H9 (cell line): ENCODE measurements at regions not wholly inside any gene's neighbourhood (a gene's known extent, or its start where the extent isn't known, plus 50 kb on each side); places are given as distances from the start of the nearest gene placed in this dataset.

Experiments
- DNase-seq: peaks from one replicate; pipeline ENCODE4 v3.0.0-alpha.2; 2017
- H2AFZ ChIP-seq: one replicate; pipeline ENCODE4 v1.6.1; 2013; ENCODE audit warnings: mild to moderate bottlenecking, low read length, control low read depth, moderate library complexity
- H2AK5ac ChIP-seq: 2 replicates; pipeline ENCODE4 v1.6.1; 2013; ENCODE audit warnings: low read length, control low read depth, mixed read lengths; ENCODE audit not compliant: insufficient read length
- H2BK120ac ChIP-seq: one replicate; pipeline ENCODE4 v1.6.1; 2013; ENCODE audit warnings: low read depth, mild to moderate bottlenecking, low read length, control low read depth, inconsistent platforms; ENCODE audit not compliant: poor library complexity, severe bottlenecking
- H2BK12ac ChIP-seq: 2 replicates; pipeline ENCODE4 v1.6.1; 2013; ENCODE audit warnings: low read length, control low read depth, mixed read lengths, low read depth; ENCODE audit not compliant: insufficient read length
- H2BK15ac ChIP-seq: 2 replicates; pipeline ENCODE4 v1.6.1; 2013; ENCODE audit warnings: low read depth, low read length, control low read depth
- H2BK20ac ChIP-seq: one replicate; pipeline ENCODE4 v1.6.1; 2013; ENCODE audit warnings: low read depth, mild to moderate bottlenecking, low read length, control low read depth, inconsistent platforms; ENCODE audit not compliant: poor library complexity, severe bottlenecking
- H2BK5ac ChIP-seq: 2 replicates; pipeline ENCODE4 v1.6.1; 2013; ENCODE audit warnings: low read length, control low read depth, mixed read lengths; ENCODE audit not compliant: insufficient read length
- H3K14ac ChIP-seq: 2 replicates; pipeline ENCODE4 v1.6.1; 2013; ENCODE audit warnings: low read length, control low read depth; ENCODE audit not compliant: insufficient read depth
- H3K18ac ChIP-seq: 2 replicates; pipeline ENCODE4 v1.6.1; 2013; ENCODE audit warnings: low read depth, mild to moderate bottlenecking, mixed read lengths, low read length, control low read depth; ENCODE audit not compliant: insufficient read length
- H3K23ac ChIP-seq: 2 replicates; pipeline ENCODE4 v1.6.1; 2013; ENCODE audit warnings: low read length, control low read depth, mixed read lengths, low read depth; ENCODE audit not compliant: insufficient read length
- H3K23me2 ChIP-seq: 2 replicates; pipeline ENCODE4 v1.6.1; 2013; ENCODE audit warnings: low read depth, mild to moderate bottlenecking, mixed read lengths, low read length, control low read depth; ENCODE audit not compliant: insufficient read length, poor library complexity, severe bottlenecking
- H3K27ac ChIP-seq: 2 replicates; pipeline ENCODE4 v1.5.1; 2013; ENCODE audit warnings: low read length, control low read depth, mixed read lengths, low read depth; ENCODE audit not compliant: insufficient read length
- H3K27me3 ChIP-seq: 2 replicates; pipeline ENCODE4 v1.6.1; 2013; ENCODE audit warnings: low read length, control low read depth, inconsistent platforms; ENCODE audit not compliant: insufficient read depth
- H3K4ac ChIP-seq: 2 replicates; pipeline ENCODE4 v1.6.1; 2013; ENCODE audit warnings: low read depth, mild to moderate bottlenecking, control low read depth, inconsistent platforms, low read length, moderate library complexity
- H3K4me1 ChIP-seq: 2 replicates; pipeline ENCODE4 v1.6.1; 2013; ENCODE audit warnings: low read length, control low read depth, inconsistent platforms; ENCODE audit not compliant: insufficient read depth
- H3K4me2 ChIP-seq: 2 replicates; pipeline ENCODE4 v1.6.1; 2013; ENCODE audit warnings: low read length, control low read depth, mixed read lengths; ENCODE audit not compliant: insufficient read length, insufficient read depth
- H3K56ac ChIP-seq: 2 replicates; pipeline ENCODE4 v1.6.1; 2013; ENCODE audit warnings: low read depth, mild to moderate bottlenecking, mixed read lengths, low read length, control low read depth; ENCODE audit not compliant: insufficient read length
- H3K79me1 ChIP-seq: 2 replicates; pipeline ENCODE4 v1.6.1; 2013; ENCODE audit warnings: low read depth, mild to moderate bottlenecking, moderate library complexity, low read length, control low read depth, inconsistent platforms; ENCODE audit not compliant: insufficient read depth, poor library complexity, severe bottlenecking
- H3K79me2 ChIP-seq: 2 replicates; pipeline ENCODE4 v1.6.1; 2013; ENCODE audit warnings: low read length, control low read depth, inconsistent platforms; ENCODE audit not compliant: insufficient read depth
- H3K9ac ChIP-seq: 2 replicates; pipeline ENCODE4 v1.6.1; 2013; ENCODE audit warnings: low read length, control low read depth, mixed read lengths; ENCODE audit not compliant: insufficient read length; ENCODE audit errors: extremely low read depth
- H3K9me3 ChIP-seq: one replicate; pipeline ENCODE4 v1.6.1; 2013; ENCODE audit warnings: low read depth, low read length, inconsistent platforms; ENCODE audit not compliant: control insufficient read depth
- H3T11ph ChIP-seq: one replicate; pipeline ENCODE4 v1.6.1; 2013; ENCODE audit warnings: mild to moderate bottlenecking, low read length, control low read depth, inconsistent platforms
- H4K20me1 ChIP-seq: one replicate; pipeline ENCODE4 v1.6.1; 2013; ENCODE audit not compliant: control insufficient read depth, insufficient read length, insufficient read depth
- H4K5ac ChIP-seq: 2 replicates; pipeline ENCODE4 v1.6.1; 2013; ENCODE audit warnings: low read depth, mild to moderate bottlenecking, mixed read lengths, low read length, control low read depth; ENCODE audit not compliant: insufficient read length
- H4K8ac ChIP-seq: replicated peaks from 2 replicates; pipeline ENCODE4 v1.6.1; 2013; ENCODE audit warnings: low read length, control low read depth, mixed read lengths, low read depth; ENCODE audit not compliant: insufficient read length
- H4K91ac ChIP-seq: 2 replicates; pipeline ENCODE4 v1.6.1; 2013; ENCODE audit warnings: low read depth, mild to moderate bottlenecking, moderate library complexity, mixed read lengths, low read length, control low read depth; ENCODE audit not compliant: insufficient read length
- H3K27ac Mint-ChIP-seq, 3 experiments: 2 replicates in 2 of 3; 3 replicates in 1 of 3; pipeline ENCODE4 v1.8.0; 2020 to 2021; ENCODE audit warnings: mixed read lengths in 3 of 3, mild to moderate bottlenecking in 1 of 3, moderate library complexity in 1 of 3
- H3K27me3 Mint-ChIP-seq: 2 replicates; pipeline ENCODE4 v1.8.0; 2021; ENCODE audit warnings: low read depth, mild to moderate bottlenecking, moderate library complexity, mixed read lengths
- H3K36me3 Mint-ChIP-seq, 3 experiments: 2 replicates in 2 of 3; 3 replicates in 1 of 3; pipeline ENCODE4 v1.8.0; 2020 to 2021; ENCODE audit warnings: low read depth in 3 of 3, mixed read lengths in 3 of 3; ENCODE audit not compliant: insufficient read depth in 1 of 3
- H3K4me1 Mint-ChIP-seq, 2 experiments: 2 replicates each; pipeline ENCODE4 v1.8.0; 2020; ENCODE audit warnings: mixed read lengths in 2 of 2
- H3K4me3 Mint-ChIP-seq, 2 experiments: 2 replicates in 1 of 2; 3 replicates in 1 of 2; pipeline ENCODE4 v1.8.0; 2020 to 2021; ENCODE audit warnings: mild to moderate bottlenecking in 2 of 2, mixed read lengths in 2 of 2, moderate library complexity in 1 of 2
- H3K9me3 Mint-ChIP-seq, 2 experiments: 2 replicates in 1 of 2; 3 replicates in 1 of 2; pipeline ENCODE4 v1.8.0; 2020; ENCODE audit warnings: mild to moderate bottlenecking in 2 of 2, mixed read lengths in 2 of 2, moderate library complexity in 1 of 2
- WGBS: extraction: QIAGEN DNeasy Blood & Tissue Kit; methylation state at CpG from one replicate; pipeline ENCODE4 v1.1.7; 2013; ENCODE audit warnings: missing lambda C conversion rate, low lambda C conversion rate, mixed read lengths; ENCODE audit not compliant: insufficient read length; ENCODE audit errors: extremely low coverage; 5-methylcytosine and 5-hydroxymethylcytosine counted together
- TF ChIP-seq, protein P1 (sequence below): fragments of 200-600 bp; sonication (generic); conservative IDR thresholded peaks from 3 replicates; pipeline ENCODE4 v1.8.0; 2021; ENCODE audit warnings: antibody characterized with exemption, mild to moderate bottlenecking

DNA sequence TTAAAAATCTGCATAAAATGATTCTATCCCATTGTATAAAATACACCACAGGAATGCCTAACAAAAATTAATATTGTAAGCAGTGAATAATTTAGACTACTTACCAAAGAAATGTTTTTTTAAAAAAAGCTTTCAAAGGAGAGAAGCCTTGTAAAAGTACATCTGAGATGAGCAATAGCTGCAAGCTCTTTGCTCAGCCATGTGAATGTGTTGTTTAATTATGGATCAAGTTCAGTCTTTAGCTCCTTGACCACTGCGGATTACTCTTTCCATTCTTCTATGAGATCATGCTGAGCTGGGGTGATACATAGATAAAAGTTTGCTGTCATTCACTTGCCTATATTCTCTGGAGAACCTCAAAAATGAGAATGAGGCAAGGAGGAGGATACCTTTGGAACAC is 782.4 kb upstream of the ZNF608 start:
- Mint-ChIP-seq H3K27me3 (no peaks in the 10 kb centered on the region), H3K9me3 (peaks cover 13 to 16% of the 10 kb centered on the region in 2 experiments), H3K4me3 (no peak overlapping the region), H3K4me1 (peaks cover 8 to 13% of the 10 kb centered on the region in 2 experiments; a peak in 3 of 4 replicates), H3K36me3 (peaks cover under 1 to 12% (median 4%) of the 10 kb centered on the region in 3 experiments; a peak in 6 of 7 replicates), H3K27ac (no peak overlapping the region)
- Histone ChIP-seq H3K27me3 (no peaks in the 10 kb centered on the region), H3K23me2 (no peaks in the 10 kb centered on the region), H4K20me1 (no peaks in the 10 kb centered on the region), H2AK5ac (no peak overlapping the region), H3K79me2 (no peaks in the 10 kb centered on the region), H2BK20ac (no peak overlapping the region), H3K56ac (no peak overlapping the region), H2BK120ac (no peak overlapping the region), H3K23ac (no peak overlapping the region), H3K4ac (no peak overlapping the region), H2BK15ac (no peak overlapping the region), H3T11ph (no peak overlapping the region), H3K79me1 (no peaks in the 10 kb centered on the region), H3K14ac (no peak overlapping the region), H2AFZ (no peak overlapping the region), H4K91ac (no peak overlapping the region), H3K9me3 (no peaks in the 10 kb centered on the region), H3K4me2 (no peak overlapping the region), H3K27ac (no peak overlapping the region), H4K8ac (no peak overlapping the region), H3K4me1 (no peaks in the 10 kb centered on the region), H3K18ac (no peak overlapping the region), H3K9ac (no peak overlapping the region), H2BK12ac (no peak overlapping the region), H4K5ac (no peak overlapping the region), H2BK5ac (no peak overlapping the region)
- TF ChIP-seq, protein P1, sequence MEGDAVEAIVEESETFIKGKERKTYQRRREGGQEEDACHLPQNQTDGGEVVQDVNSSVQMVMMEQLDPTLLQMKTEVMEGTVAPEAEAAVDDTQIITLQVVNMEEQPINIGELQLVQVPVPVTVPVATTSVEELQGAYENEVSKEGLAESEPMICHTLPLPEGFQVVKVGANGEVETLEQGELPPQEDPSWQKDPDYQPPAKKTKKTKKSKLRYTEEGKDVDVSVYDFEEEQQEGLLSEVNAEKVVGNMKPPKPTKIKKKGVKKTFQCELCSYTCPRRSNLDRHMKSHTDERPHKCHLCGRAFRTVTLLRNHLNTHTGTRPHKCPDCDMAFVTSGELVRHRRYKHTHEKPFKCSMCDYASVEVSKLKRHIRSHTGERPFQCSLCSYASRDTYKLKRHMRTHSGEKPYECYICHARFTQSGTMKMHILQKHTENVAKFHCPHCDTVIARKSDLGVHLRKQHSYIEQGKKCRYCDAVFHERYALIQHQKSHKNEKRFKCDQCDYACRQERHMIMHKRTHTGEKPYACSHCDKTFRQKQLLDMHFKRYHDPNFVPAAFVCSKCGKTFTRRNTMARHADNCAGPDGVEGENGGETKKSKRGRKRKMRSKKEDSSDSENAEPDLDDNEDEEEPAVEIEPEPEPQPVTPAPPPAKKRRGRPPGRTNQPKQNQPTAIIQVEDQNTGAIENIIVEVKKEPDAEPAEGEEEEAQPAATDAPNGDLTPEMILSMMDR: no peak
- WGBS: no CpG with 5 or more reads among the region's 1 CpG
- DNase-seq: no peak
